SU-DHL-6 (cell line): ENCODE measurements at regions not wholly inside any gene's neighbourhood (a gene's known extent, or its start where the extent isn't known, plus 50 kb on each side); places are given as distances from the start of the nearest gene placed in this dataset.

Experiments
- CTCF ChIP-seq: fragments of 200-600 bp; sonication (generic); IDR thresholded peaks from one replicate; pipeline ENCODE4 v1.5.1; 2017; ENCODE audit warnings: antibody characterized with exemption, mild to moderate bottlenecking, low read length, moderate library complexity; ENCODE audit not compliant: insufficient read depth, poor library complexity, severe bottlenecking
- EZH2phosphoT487 ChIP-seq: fragments of 200-600 bp; sonication (generic), shearing (Covaris generic); conservative IDR thresholded peaks from 2 replicates; pipeline ENCODE4 v1.6.1; 2018; ENCODE audit warnings: mild to moderate bottlenecking, antibody characterized with exemption, low read length, moderate library complexity, mixed read lengths

DNA sequence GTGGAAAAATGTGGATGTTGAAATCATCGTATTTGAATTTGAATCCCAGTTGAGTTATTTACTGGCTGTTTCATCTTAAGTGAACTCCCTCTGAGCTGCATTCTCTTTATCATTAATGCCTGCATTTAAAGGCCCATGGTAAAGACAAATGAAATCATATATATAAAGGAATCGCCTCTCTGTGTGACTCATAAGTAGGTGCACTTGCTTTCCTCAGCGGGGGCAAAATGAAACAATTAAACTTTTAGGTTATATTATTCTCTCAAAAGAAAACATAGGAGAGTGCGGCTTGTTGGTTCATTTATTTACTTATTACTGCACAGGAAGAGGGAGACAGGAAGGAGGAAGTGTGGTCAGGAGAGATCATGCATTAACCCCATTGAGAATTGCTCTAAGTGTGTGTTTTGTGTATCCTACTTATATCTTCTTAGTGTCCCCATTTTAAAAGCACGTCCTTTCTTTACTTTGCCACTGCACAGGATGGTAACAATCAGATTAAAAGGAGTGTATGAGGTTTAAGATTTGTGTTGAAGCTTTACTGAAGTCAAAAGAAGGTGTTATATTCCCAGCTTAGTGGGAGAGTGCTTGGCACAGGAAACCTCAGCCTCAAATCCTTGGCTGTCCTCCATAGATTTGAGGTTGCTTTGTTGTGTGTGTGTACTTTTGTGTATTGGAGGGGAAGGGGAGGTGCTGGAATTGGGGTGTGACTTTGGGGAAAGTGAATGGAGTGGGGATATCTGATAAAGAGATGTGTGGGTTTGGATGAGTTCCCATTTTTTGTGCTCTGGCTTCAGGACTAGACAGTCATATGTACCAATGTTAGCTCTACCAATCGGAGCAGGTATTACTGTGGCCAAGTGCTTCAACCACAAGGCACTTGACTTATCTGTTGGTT, 595.8 kb upstream of the NR2F2 start:
- no peak for TF ChIP-seq CTCF
- TF ChIP-seq EZH2phosphoT487: no peak
